RWPE1 (cell line): ENCODE measurements at regions not wholly inside any gene's neighbourhood (a gene's known extent, or its start where the extent isn't known, plus 50 kb on each side); places are given as distances from the start of the nearest gene placed in this dataset.

Source experiments
- CTCF ChIA-PET: fragments of 350-600 bp; sonication (Branson Sonifier 250); formaldehyde crosslinking; extraction: SDS; loops from one replicate; lab custom pipeline; 2021; lab: Yijun Ruan, JAX
- POLR2A ChIA-PET: fragments of 400-600 bp; formaldehyde crosslinking; extraction: SDS; loops from one replicate; lab custom pipeline; 2020; ENCODE audit warnings: antibody characterized with exemption; ENCODE audit not compliant: low non-redundant PET; lab: Yijun Ruan, JAX
- DNase-seq: peaks from one replicate; pipeline ENCODE4 v3.0.0; 2012; ENCODE audit warnings: low spot score
- H3K27ac ChIP-seq: fragments of 450-650 bp; 2 replicates; pipeline ENCODE4 v1.5.1; 2017
- CTCF ChIP-seq: fragments of 450-650 bp; conservative IDR thresholded peaks from 2 replicates; pipeline ENCODE4 v1.5.1; 2017; ENCODE audit warnings: low read depth, mild to moderate bottlenecking

DNA sequence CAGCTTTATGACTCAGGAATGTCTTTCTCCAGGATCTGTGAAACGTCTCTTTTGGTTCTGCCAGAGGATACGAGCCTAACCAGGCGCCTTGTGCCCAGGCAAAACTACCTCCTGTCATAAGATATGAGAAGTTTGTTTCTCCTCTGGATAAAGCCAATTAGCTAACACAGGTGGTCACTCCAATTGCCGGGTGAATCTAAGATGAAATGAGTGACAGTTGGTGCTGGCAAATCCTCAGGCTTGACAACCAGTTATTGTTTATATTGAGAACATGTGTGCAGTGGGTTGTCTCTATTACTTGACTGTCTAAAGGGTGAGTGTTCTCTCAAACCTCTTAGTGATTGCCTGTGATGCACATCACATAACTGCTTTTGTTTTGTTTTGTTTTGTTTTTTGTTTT, 449.1 kb downstream of the XPNPEP1 start:
- no peak overlapping the region for H3K27ac ChIP-seq
- ChIA-PET CTCF (interaction anchor here (0.7 kb wide), 1 partner anchor 38 kb away, joined by 3 read pairs; no protein-coding TSS in a partner anchor), POLR2A (no interaction called here)
- TF ChIP-seq CTCF: no peak
- DNase-seq: no peak

DNA sequence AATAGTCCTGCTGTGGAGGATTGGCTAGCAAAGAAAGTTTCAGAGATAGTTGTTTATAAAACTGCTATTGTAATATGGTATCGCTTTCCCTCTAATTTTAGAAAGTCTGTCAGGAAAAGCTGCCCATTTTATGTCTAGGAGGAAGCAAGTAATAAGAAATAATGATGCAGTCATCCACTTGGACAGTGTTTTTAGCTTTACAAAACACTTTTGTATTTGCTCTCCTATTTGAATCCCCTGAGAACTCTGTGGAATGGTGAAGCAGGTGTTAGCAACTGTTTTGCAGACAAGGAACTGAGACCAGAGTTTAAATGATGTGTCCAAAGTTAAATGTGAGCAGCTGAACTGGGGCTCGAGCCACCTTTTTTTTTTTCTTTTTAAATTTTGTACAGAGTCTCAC, 455.8 kb downstream of the XPNPEP1 start:
- no peak for TF ChIP-seq CTCF
- ChIA-PET CTCF (no interaction called here), POLR2A (no interaction called here)
- DNase-seq: no peak
- H3K27ac ChIP-seq: no peak overlapping the region

- POLR2A ChIA-PET: no interaction called here
- no peak for DNase-seq
- CTCF ChIA-PET: no interaction called here
- H3K27ac ChIP-seq: no peak overlapping the region
- TF ChIP-seq CTCF: no peak
These were observed 458.4 kb downstream of the XPNPEP1 start for GRCh38 chr10:109464949-109465348.

DNA sequence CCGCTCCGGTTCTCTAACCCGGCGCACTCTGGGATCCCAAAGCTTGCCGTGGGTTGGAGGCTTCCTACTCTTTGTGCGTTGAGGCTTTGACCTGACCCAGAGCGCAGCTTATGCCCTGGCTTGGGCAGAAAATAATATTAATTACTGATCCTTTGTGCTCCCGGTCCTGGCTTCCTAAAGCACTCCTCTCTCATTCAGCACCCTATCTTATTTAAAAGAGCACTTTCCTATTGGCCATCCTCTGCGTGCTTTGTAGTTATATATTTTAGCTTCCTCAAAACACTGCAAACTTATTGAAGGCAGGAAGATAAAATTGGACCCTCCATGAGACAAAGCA, 466.0 kb downstream of the XPNPEP1 start:
- TF ChIP-seq CTCF: no peak
- ChIA-PET POLR2A (no interaction called here), CTCF (no interaction called here)
- H3K27ac ChIP-seq: no peak overlapping the region
- DNase-seq: no peak

DNA sequence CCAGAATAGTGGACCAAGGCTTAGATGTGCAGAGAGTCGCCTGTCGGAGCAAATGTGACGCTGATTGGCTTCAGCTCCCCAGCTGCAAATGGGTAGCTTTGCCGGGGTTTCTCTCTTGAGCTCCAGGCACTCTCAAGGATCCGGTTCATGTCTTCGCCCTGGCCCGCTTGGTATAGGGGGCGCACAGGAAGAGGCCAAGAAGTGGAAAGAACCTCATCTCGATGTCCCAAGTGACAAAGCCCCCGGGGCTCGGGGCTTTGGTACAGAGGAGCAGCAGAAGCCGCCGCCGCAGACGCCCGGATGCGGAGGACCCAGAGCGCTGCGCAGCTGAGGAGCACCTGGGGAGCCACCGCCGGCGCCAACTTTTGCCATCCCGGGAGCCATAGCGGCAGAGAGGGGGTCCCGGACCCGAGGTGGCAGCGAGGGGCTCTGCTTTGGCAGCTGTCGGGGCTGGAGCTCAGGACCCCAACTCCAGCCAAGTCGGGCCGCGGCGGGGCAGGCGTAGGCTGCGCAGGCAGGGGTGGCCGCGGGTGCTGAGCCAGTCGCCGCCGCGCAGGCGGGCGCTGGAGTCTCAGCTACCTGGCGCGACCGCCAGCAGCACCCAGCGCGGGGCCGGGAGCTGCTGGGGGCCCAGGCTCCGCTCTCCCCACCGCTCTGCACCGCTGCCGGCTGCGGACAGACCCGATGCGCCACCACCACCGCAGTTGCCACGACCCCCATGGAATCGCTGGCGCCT, 466.6 kb downstream of the XPNPEP1 start:
- POLR2A ChIA-PET: no interaction called here
- CTCF ChIA-PET: no interaction called here
- no peak overlapping the region for H3K27ac ChIP-seq
- no peak for TF ChIP-seq CTCF
- DNase-seq: no peak

GRCh38 chr10:109454691-109455090, 468.6 kb downstream of the XPNPEP1 start:
- no peak overlapping the region for H3K27ac ChIP-seq
- TF ChIP-seq CTCF: no peak
- DNase-seq: no peak
- POLR2A ChIA-PET: no interaction called here
- CTCF ChIA-PET: no interaction called here
